ENCODE measurements at regions not wholly inside any gene's neighbourhood (a gene's known extent, or its start where the extent isn't known, plus 50 kb on each side); places are given as distances from the start of the nearest gene placed in this dataset.

GRCh38 chrX:20513185-20513584, 246.5 kb upstream of the RPS6KA3 start:
- no peak for TF ChIP-seq CTCF (conservative IDR thresholded peaks at IDR 0.05 in 1 of 2, IDR thresholded peaks at IDR 0.05 in 1 of 2; ENCODE audit: extremely low read depth in 1 of 2, insufficient read depth in 1 of 2, low read depth in 1 of 2, low read length in 2 of 2)
- no peak for TF ChIP-seq EZH2 (IDR thresholded peaks at IDR 0.05; ENCODE audit: borderline replicate concordance, low read length)

All from mammary epithelial cell (primary cell).